HG02623 (cell line): ENCODE measurements at regions not wholly inside any gene's neighbourhood (a gene's known extent, or its start where the extent isn't known, plus 50 kb on each side); places are given as distances from the start of the nearest gene placed in this dataset.
"Not testable (repeated sequence)": the region's sequence is repeated elsewhere in the genome, so short reads cannot be mapped to it uniquely, and the experiment has no call there.

Experiments
- ATAC-seq: cut with Tn5 transposase; IDR thresholded peaks from one replicate; pipeline ENCODE4 v1.9.1; 2021; ENCODE audit warnings: moderate library complexity; ENCODE audit not compliant: unreplicated experiment

- not testable (repeated sequence) for ATAC-seq
These were observed 51.4 kb upstream of the INPP4B start for GRCh38 chr4:142897518-142897917.

GRCh38 chr4:142900622-142901021 lies 54.5 kb upstream of the INPP4B start:
- ATAC-seq, result no peak

- ATAC-seq, result no peak
These were observed 55.1 kb upstream of the INPP4B start for GRCh38 chr4:142901166-142901662.

GRCh38 chr4:142903617-142904016 lies 57.5 kb upstream of the INPP4B start:
- not testable (repeated sequence) for ATAC-seq

GRCh38 chr4:142909908-142910307 lies 63.8 kb upstream of the INPP4B start:
- ATAC-seq, result no peak

GRCh38 chr4:142913034-142913433 lies 66.9 kb upstream of the INPP4B start:
- ATAC-seq, result no peak

- no peak for ATAC-seq
These were observed 67.4 kb upstream of the INPP4B start for GRCh38 chr4:142913461-142914030.

GRCh38 chr4:142917678-142918077 lies 71.6 kb upstream of the INPP4B start:
- no peak for ATAC-seq

GRCh38 chr4:142922720-142923119 lies 76.6 kb upstream of the INPP4B start:
- no peak for ATAC-seq

GRCh38 chr4:142923619-142924018 lies 77.5 kb upstream of the INPP4B start:
- no peak for ATAC-seq

- ATAC-seq, result no peak
These were observed 79.1 kb upstream of the INPP4B start for GRCh38 chr4:142925161-142925560.

GRCh38 chr4:142927721-142928120 lies 81.6 kb upstream of the INPP4B start:
- ATAC-seq, result no peak

GRCh38 chr4:142929526-142929925 lies 83.4 kb upstream of the INPP4B start:
- ATAC-seq, result no peak

GRCh38 chr4:142933207-142933606 lies 87.1 kb upstream of the INPP4B start:
- no peak for ATAC-seq

GRCh38 chr4:142940425-142941330 lies 94.6 kb upstream of the INPP4B start:
- no peak for ATAC-seq

GRCh38 chr4:142944565-142944964 lies 98.5 kb upstream of the INPP4B start:
- ATAC-seq, result no peak

- ATAC-seq, result no peak
These were observed 106.9 kb upstream of the INPP4B start for GRCh38 chr4:142952821-142953580.

- ATAC-seq, result no peak
These were observed 108.3 kb upstream of the INPP4B start for GRCh38 chr4:142954415-142954814.

- no peak for ATAC-seq
These were observed 109.4 kb upstream of the INPP4B start for GRCh38 chr4:142955501-142955900.

GRCh38 chr4:142959173-142959572 lies 113.1 kb upstream of the INPP4B start:
- ATAC-seq, result no peak

GRCh38 chr4:142960126-142960525 lies 114.0 kb upstream of the INPP4B start:
- ATAC-seq, result no peak
